H1 (cell line): ENCODE measurements at regions not wholly inside any gene's neighbourhood (a gene's known extent, or its start where the extent isn't known, plus 50 kb on each side); places are given as distances from the start of the nearest gene placed in this dataset.

Experiments
- CTCF ChIA-PET: fragments of 300-600 bp; sonication (Branson Sonifier 250); formaldehyde crosslinking; loops from one replicate; lab custom pipeline; 2021; ENCODE audit not compliant: partially characterized antibody; lab: Charles Lee
- POLR2A ChIA-PET: fragments of 300-600 bp; sonication (Branson Sonifier 250); formaldehyde crosslinking; loops from one replicate; lab custom pipeline; 2021; ENCODE audit warnings: inconsistent platforms; ENCODE audit not compliant: partially characterized antibody; lab: Charles Lee
- DNase-seq, 2 experiments: peaks; one replicate each; pipeline versions ENCODE4 v3.0.0 to v3.0.0-alpha.2; 2010 to 2022; ENCODE audit warnings: low spot score in 2 of 2, low read depth in 1 of 2, mixed read lengths in 1 of 2
- FAIRE-seq: peaks from 2 replicates; lab custom pipeline; 2011; peaks lifted over from hg19 to GRCh38; lab: Jason Lieb, UNC
- H2AFZ ChIP-seq: 2 replicates; pipeline ENCODE4 v1.8.1; 2012; ENCODE audit warnings: low read length, inconsistent platforms
- H2AK5ac ChIP-seq: 2 replicates; pipeline ENCODE4 v1.6.1; 2013; ENCODE audit warnings: low read depth, low read length
- H2BK120ac ChIP-seq: replicated peaks from 2 replicates; pipeline ENCODE3; 2013; ENCODE audit warnings: low read depth, low read length, inconsistent platforms
- H2BK12ac ChIP-seq: 2 replicates; pipeline ENCODE4 v1.6.1; 2013; ENCODE audit warnings: low read depth, low read length
- H2BK15ac ChIP-seq: 2 replicates; pipeline ENCODE4 v1.6.1; 2013; ENCODE audit warnings: low read length
- H2BK20ac ChIP-seq: 2 replicates; pipeline ENCODE4 v1.6.1; 2013; ENCODE audit warnings: low read length
- H2BK5ac ChIP-seq: 2 replicates; pipeline ENCODE4 v1.6.1; 2013; ENCODE audit warnings: low read depth, low read length
- H3K14ac ChIP-seq: 2 replicates; pipeline ENCODE4 v1.6.1; 2013; ENCODE audit warnings: inconsistent platforms; ENCODE audit not compliant: insufficient read length
- H3K18ac ChIP-seq: 2 replicates; pipeline ENCODE4 v1.6.1; 2013; ENCODE audit warnings: low read length; ENCODE audit errors: extremely low read depth
- H3K23ac ChIP-seq: 2 replicates; pipeline ENCODE4 v1.6.1; 2013; ENCODE audit warnings: inconsistent platforms; ENCODE audit not compliant: insufficient read length
- H3K23me2 ChIP-seq: 2 replicates; pipeline ENCODE4 v1.6.1; 2013; ENCODE audit warnings: low read depth, low read length
- H3K27ac ChIP-seq: 2 replicates; pipeline ENCODE4 v1.6.1; 2011; ENCODE audit warnings: low read depth, low read length, inconsistent platforms
- H3K27me3 ChIP-seq, 4 experiments: replicated peaks in 1 of 4; 1 replicate in 1 of 4; 2 replicates in 3 of 4; pipeline versions ENCODE4 v1.6.1 to v1.8.1; 2011 to 2013; ENCODE audit warnings: low read length in 3 of 4, mild to moderate bottlenecking in 3 of 4, inconsistent platforms in 2 of 4, mixed read lengths in 2 of 4, moderate library complexity in 1 of 4; ENCODE audit not compliant: control insufficient read depth in 3 of 4, insufficient read depth in 3 of 4; ENCODE audit errors: extremely low read depth in 1 of 4
- H3K36me3 ChIP-seq, 4 experiments: 2 replicates each; pipeline versions ENCODE4 v1.6.1 to v1.8.1; 2011 to 2013; ENCODE audit warnings: mild to moderate bottlenecking in 4 of 4, low read length in 3 of 4, moderate library complexity in 2 of 4, control low read depth in 1 of 4, inconsistent platforms in 1 of 4; ENCODE audit not compliant: insufficient read depth in 4 of 4, control insufficient read depth in 2 of 4
- H3K4ac ChIP-seq: replicated peaks from 2 replicates; pipeline ENCODE3; 2013; ENCODE audit warnings: low read length, low read depth, mixed read lengths, inconsistent platforms; ENCODE audit not compliant: insufficient read length
- H3K4me1 ChIP-seq, 4 experiments: replicated peaks in 1 of 4; 1 replicate in 1 of 4; 2 replicates in 3 of 4; pipeline versions ENCODE4 v1.6.1 to v1.8.1; 2011 to 2013; ENCODE audit warnings: low read length in 3 of 4, inconsistent platforms in 2 of 4, mixed read lengths in 1 of 4; ENCODE audit not compliant: insufficient read depth in 4 of 4, control insufficient read depth in 3 of 4
- H3K4me2 ChIP-seq, 2 experiments: 2 replicates each; pipeline versions ENCODE4 v1.6.1 to v1.8.1; 2011 to 2013; ENCODE audit warnings: low read depth in 2 of 2, low read length in 2 of 2, control low read depth in 1 of 2, inconsistent platforms in 1 of 2, mild to moderate bottlenecking in 1 of 2; ENCODE audit not compliant: insufficient read depth in 1 of 2
- H3K4me3 ChIP-seq, 4 experiments: fragments of 200-600, 300-600 bp in 1 of 4; sonication (generic), shearing (Covaris generic), sonication (Bioruptor Twin) in 1 of 4; 2 replicates each; pipeline versions ENCODE4 v1.5.1 to v1.8.1; 2011 to 2016; ENCODE audit warnings: low read length in 4 of 4, low read depth in 3 of 4, control low read depth in 2 of 4, inconsistent platforms in 2 of 4, mild to moderate bottlenecking in 2 of 4, mixed read lengths in 1 of 4, moderate library complexity in 1 of 4; ENCODE audit not compliant: insufficient read depth in 2 of 4; ENCODE audit errors: extremely low read depth in 1 of 4
- H3K56ac ChIP-seq: replicated peaks from 2 replicates; pipeline ENCODE3; 2013; ENCODE audit warnings: low read depth, mild to moderate bottlenecking, mixed read lengths, low read length, inconsistent platforms; ENCODE audit not compliant: insufficient read length
- H3K79me1 ChIP-seq: 2 replicates; pipeline ENCODE4 v1.6.1; 2013; ENCODE audit warnings: low read depth, low read length, control low read depth
- H3K79me2 ChIP-seq, 2 experiments: 2 replicates each; pipeline versions ENCODE4 v1.6.1 to v1.8.1; 2012 to 2013; ENCODE audit warnings: low read length in 2 of 2, mild to moderate bottlenecking in 2 of 2, inconsistent platforms in 1 of 2; ENCODE audit not compliant: insufficient read depth in 2 of 2, control insufficient read depth in 1 of 2
- H3K9ac ChIP-seq, 4 experiments: replicated peaks in 1 of 4; 1 replicate in 1 of 4; 2 replicates in 3 of 4; pipeline versions ENCODE4 v1.6.1 to v1.8.1; 2011 to 2013; ENCODE audit warnings: low read depth in 3 of 4, low read length in 3 of 4, control low read depth in 2 of 4, mild to moderate bottlenecking in 2 of 4, moderate library complexity in 2 of 4, inconsistent platforms in 1 of 4; ENCODE audit errors: extremely low read depth in 1 of 4
- H3K9me3 ChIP-seq, 2 experiments: 2 replicates each; pipeline versions ENCODE4 v1.6.1 to v1.8.1; 2012 to 2013; ENCODE audit warnings: mild to moderate bottlenecking in 2 of 2, moderate library complexity in 2 of 2, control low read depth in 1 of 2, inconsistent platforms in 1 of 2, low read depth in 1 of 2, low read length in 1 of 2, mixed read lengths in 1 of 2; ENCODE audit not compliant: insufficient read depth in 2 of 2
- H4K20me1 ChIP-seq, 2 experiments: replicated peaks in 1 of 2; 2 replicates each; pipeline versions ENCODE3 to v1.8.1; 2011 to 2013; ENCODE audit warnings: inconsistent platforms in 2 of 2, low read length in 2 of 2, mild to moderate bottlenecking in 1 of 2; ENCODE audit not compliant: insufficient read depth in 2 of 2, control insufficient read depth in 1 of 2
- H4K5ac ChIP-seq: 2 replicates; pipeline ENCODE4 v1.6.1; 2013; ENCODE audit warnings: low read length, low read depth, mixed read lengths, inconsistent platforms; ENCODE audit not compliant: insufficient read length
- H4K8ac ChIP-seq: 2 replicates; pipeline ENCODE4 v1.8.0; 2013; ENCODE audit warnings: mild to moderate bottlenecking, moderate library complexity, low read length, inconsistent platforms; ENCODE audit not compliant: insufficient read depth; ENCODE audit errors: extremely low read depth
- H4K91ac ChIP-seq: replicated peaks from 2 replicates; pipeline ENCODE3; 2013; ENCODE audit warnings: low read length, mixed read lengths, inconsistent platforms; ENCODE audit not compliant: insufficient read length
- BACH1 ChIP-seq: IDR thresholded peaks from 2 replicates; pipeline ENCODE4 v1.6.1; 2012; ENCODE audit warnings: low read length, improper control_type of control experiment
- E2F6 ChIP-seq: IDR thresholded peaks from 2 replicates; pipeline ENCODE4 v1.6.1; 2012; ENCODE audit warnings: inconsistent platforms
- EP300 ChIP-seq, 2 experiments: IDR thresholded peaks; 1 replicate in 1 of 2; 2 replicates in 1 of 2; pipeline ENCODE4 v1.6.1; 2011 to 2012; ENCODE audit warnings: low read depth in 2 of 2, low read length in 2 of 2, mild to moderate bottlenecking in 2 of 2, borderline replicate concordance in 1 of 2, inconsistent platforms in 1 of 2, moderate library complexity in 1 of 2
- GABPA ChIP-seq: IDR thresholded peaks from 2 replicates; pipeline ENCODE4 v1.6.1; 2011; ENCODE audit warnings: mild to moderate bottlenecking, low read length, moderate library complexity, borderline replicate concordance; ENCODE audit not compliant: insufficient read depth
- HDAC6 ChIP-seq: IDR thresholded peaks from one replicate; pipeline ENCODE4 v1.7.1; 2012; ENCODE audit warnings: low read depth, mild to moderate bottlenecking, inconsistent platforms, low read length, moderate library complexity
- RXRA ChIP-seq: IDR thresholded peaks from 2 replicates; pipeline ENCODE4 v1.6.1; 2011; ENCODE audit warnings: low read depth, mild to moderate bottlenecking, low read length, moderate library complexity; ENCODE audit not compliant: insufficient read depth
- SIRT6 ChIP-seq: IDR thresholded peaks from one replicate; pipeline ENCODE4 v1.7.1; 2012; ENCODE audit warnings: low read length, inconsistent platforms
- SRF ChIP-seq: IDR thresholded peaks from 2 replicates; pipeline ENCODE4 v1.6.1; 2011; ENCODE audit warnings: mild to moderate bottlenecking, low read depth, low read length, moderate library complexity
- TCF12 ChIP-seq: IDR thresholded peaks from 2 replicates; pipeline ENCODE4 v1.6.1; 2011; ENCODE audit warnings: low read depth, mild to moderate bottlenecking, low read length
- USF2 ChIP-seq: IDR thresholded peaks from 2 replicates; pipeline ENCODE4 v1.6.1; 2011; ENCODE audit warnings: low read length, improper control_type of control experiment
- WGBS, 2 experiments: shearing (Covaris generic) in 1 of 2; methylation state at CpG; one replicate each; pipeline versions ENCODE4 v1.1.6 to v1.1.7; 2013 to 2015; ENCODE audit warnings: low lambda C conversion rate in 2 of 2, mixed read lengths in 2 of 2, inconsistent platforms in 1 of 2, low coverage in 1 of 2, missing lambda C conversion rate in 1 of 2; ENCODE audit not compliant: insufficient replicate concordance in 2 of 2, insufficient coverage in 1 of 2, insufficient read length in 1 of 2; ENCODE audit errors: extremely low coverage in 1 of 2, missing lambda C conversion rate in 1 of 2; 5-methylcytosine and 5-hydroxymethylcytosine counted together

- no peak overlapping the region for H2BK5ac ChIP-seq
- H3K18ac ChIP-seq: no peak overlapping the region
- H4K91ac ChIP-seq: no peak overlapping the region
- H3K4me3 ChIP-seq: no peak overlapping the region
- H3K56ac ChIP-seq: no peak overlapping the region
- no peaks in the 10 kb centered on the region for H3K9me3 ChIP-seq
- no peak overlapping the region for H3K9ac ChIP-seq
- TF ChIP-seq USF2 (no peak), HDAC6 (no peak), E2F6 (no peak), SIRT6 (no peak), GABPA (no peak), SRF (no peak), RXRA (no peak), EP300 (IDR thresholded peaks at IDR 0.05; ENCODE audit: borderline replicate concordance in 1 of 2, low read depth in 2 of 2, low read length in 2 of 2) (no peak), BACH1 (no peak), TCF12 (no peak)
- H3K27ac ChIP-seq: no peak overlapping the region
- no peaks in the 10 kb centered on the region for H3K79me2 ChIP-seq
- no peaks in the 10 kb centered on the region for H3K79me1 ChIP-seq
- ChIA-PET POLR2A (no interaction called here), CTCF (no interaction called here)
- no peak overlapping the region for H4K8ac ChIP-seq
- H3K36me3 ChIP-seq: no peaks in the 10 kb centered on the region
- no peak overlapping the region for H2AK5ac ChIP-seq
- no peak overlapping the region for H3K23ac ChIP-seq
- no peaks in the 10 kb centered on the region for H3K27me3 ChIP-seq
- WGBS, 2 experiments: 99% methylated on average over 4 of the region's 4 CpGs; no CpG with 5 or more reads in 1 of the 2 experiments
- H3K4ac ChIP-seq: no peak overlapping the region
- no peak overlapping the region for H4K5ac ChIP-seq
- no peak overlapping the region for H2BK120ac ChIP-seq
- no peak overlapping the region for H2BK15ac ChIP-seq
- peaks cover 0 to 5% (median 0%) of the 10 kb centered on the region in 4 experiments; a peak in 3 of 7 replicates for H3K4me1 ChIP-seq
- H3K14ac ChIP-seq: no peak overlapping the region
- H4K20me1 ChIP-seq: no peaks in the 10 kb centered on the region
- no peak overlapping the region for H2AFZ ChIP-seq
- H3K23me2 ChIP-seq: no peaks in the 10 kb centered on the region
- no peak overlapping the region for H3K4me2 ChIP-seq
- no peak overlapping the region for H2BK20ac ChIP-seq
- no peak overlapping the region for H2BK12ac ChIP-seq
- no peak for DNase-seq
- no peak for FAIRE-seq
Observed at GRCh38 chr5:38112938-38113337, 145.4 kb upstream of the EGFLAM start.
